NCI-H2107 (cell line): ENCODE measurements at regions not wholly inside any gene's neighbourhood (a gene's known extent, or its start where the extent isn't known, plus 50 kb on each side); places are given as distances from the start of the nearest gene placed in this dataset.
"Not testable (repeated sequence)": the region's sequence is repeated elsewhere in the genome, so short reads cannot be mapped to it uniquely, and the experiment has no call there.

Experiments
- DNase-seq: peaks from one replicate; lab custom pipeline; 2025; lab: John Stamatoyannopoulos, UW

GRCh38 chrX:109878236-109878635, 124.7 kb upstream of the TMEM164 start:
- DNase-seq: no peak

GRCh38 chrX:109879991-109880390, 122.9 kb upstream of the TMEM164 start:
- DNase-seq: no peak

GRCh38 chrX:109880629-109881028, 122.3 kb upstream of the TMEM164 start:
- DNase-seq: no peak

GRCh38 chrX:109886122-109886761, 116.7 kb upstream of the TMEM164 start:
- no peak for DNase-seq

- DNase-seq: no peak
Measured at GRCh38 chrX:109889289-109890006, 113.5 kb upstream of the TMEM164 start.

- DNase-seq: no peak
Measured at GRCh38 chrX:109890300-109890699, 112.6 kb upstream of the TMEM164 start.

- DNase-seq: peak; percentile 0
Measured at GRCh38 chrX:109890910-109891502, 111.9 kb upstream of the TMEM164 start.

- not testable (repeated sequence) for DNase-seq
Measured at GRCh38 chrX:109896024-109896423, 106.9 kb upstream of the TMEM164 start.

GRCh38 chrX:109902665-109903064, 100.2 kb upstream of the TMEM164 start:
- no peak for DNase-seq

GRCh38 chrX:109911046-109911445, 91.9 kb upstream of the TMEM164 start:
- no peak for DNase-seq

- DNase-seq: not testable (repeated sequence)
Measured at GRCh38 chrX:109912993-109913392, 89.9 kb upstream of the TMEM164 start.

- no peak for DNase-seq
Measured at GRCh38 chrX:109914114-109914849, 88.6 kb upstream of the TMEM164 start.

- no peak for DNase-seq
Measured at GRCh38 chrX:109918753-109919152, 84.2 kb upstream of the TMEM164 start.

- DNase-seq: no peak
Measured at GRCh38 chrX:109920325-109920724, 82.6 kb upstream of the TMEM164 start.

- no peak for DNase-seq
Measured at GRCh38 chrX:109920868-109921267, 82.0 kb upstream of the TMEM164 start.

GRCh38 chrX:109922190-109922589, 80.7 kb upstream of the TMEM164 start:
- DNase-seq: no peak

- not testable (repeated sequence) for DNase-seq
Measured at GRCh38 chrX:109925003-109925402, 77.9 kb upstream of the TMEM164 start.

GRCh38 chrX:109925656-109926055, 77.3 kb upstream of the TMEM164 start:
- DNase-seq: no peak

GRCh38 chrX:109926118-109926517, 76.8 kb upstream of the TMEM164 start:
- DNase-seq: no peak

- DNase-seq: no peak
Measured at GRCh38 chrX:109926743-109927662, 75.9 kb upstream of the TMEM164 start.

GRCh38 chrX:109927663-109928273, 75.1 kb upstream of the TMEM164 start:
- no peak for DNase-seq
